NOMO-1 (cell line): ENCODE measurements at regions not wholly inside any gene's neighbourhood (a gene's known extent, or its start where the extent isn't known, plus 50 kb on each side); places are given as distances from the start of the nearest gene placed in this dataset.
"Not testable (repeated sequence)": the region's sequence is repeated elsewhere in the genome, so short reads cannot be mapped to it uniquely, and the experiment has no call there.

Experiments
- DNase-seq, 2 experiments: peaks; one replicate each; lab custom pipeline; 2025; ENCODE audit not compliant: unreplicated experiment in 2 of 2; lab: John Stamatoyannopoulos, UW

- no peak for DNase-seq
Measured at GRCh38 chr12:131213896-131214442, 260.3 kb downstream of the ADGRD1 start.

GRCh38 chr12:131214936-131215335, 261.2 kb downstream of the ADGRD1 start:
- DNase-seq: not testable (repeated sequence)

GRCh38 chr12:131216587-131216986, 262.9 kb downstream of the ADGRD1 start:
- not testable (repeated sequence) for DNase-seq

GRCh38 chr12:131217024-131217586, 263.4 kb downstream of the ADGRD1 start:
- no peak for DNase-seq

GRCh38 chr12:131218026-131218922, 264.6 kb downstream of the ADGRD1 start:
- DNase-seq: no peak

DNA sequence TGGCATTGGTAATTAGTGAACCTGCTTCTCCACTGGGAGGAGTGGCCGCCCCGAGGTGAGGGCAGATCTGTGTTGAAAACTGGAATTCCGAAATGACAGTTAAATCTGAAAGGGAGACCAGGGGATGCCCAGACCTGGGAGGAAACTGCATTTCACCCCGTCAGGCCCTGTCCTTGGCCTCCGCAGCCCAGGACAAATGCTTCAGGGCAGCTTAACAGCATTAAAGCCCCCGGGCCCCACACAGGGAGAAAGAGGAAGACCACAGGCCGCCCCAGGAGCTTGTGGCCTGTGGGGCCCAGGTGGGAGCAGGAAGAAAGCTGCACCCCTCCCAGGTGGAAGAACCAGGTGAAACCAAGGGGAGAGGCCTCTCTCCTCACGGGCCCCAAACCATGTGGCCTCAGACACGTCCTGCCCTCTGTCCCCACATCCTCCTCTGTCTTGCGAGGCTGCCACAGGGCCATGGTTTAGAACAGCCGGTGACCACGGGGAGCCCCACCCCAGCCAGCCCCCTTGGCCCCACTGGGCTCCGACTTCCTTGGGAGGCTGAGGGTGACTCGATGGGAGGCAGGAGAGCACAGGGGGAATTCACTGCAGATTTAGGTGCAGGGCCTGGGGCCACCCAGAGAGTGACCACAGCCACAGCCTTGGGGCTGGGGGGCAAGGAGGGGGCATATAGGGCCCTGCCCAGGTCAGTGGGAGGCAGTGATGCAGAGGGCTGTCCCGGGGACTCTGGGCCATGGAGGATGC, 265.4 kb downstream of the ADGRD1 start:
- DNase-seq: no peak

- no peak for DNase-seq
Measured at GRCh38 chr12:131219670-131220330, 266.1 kb downstream of the ADGRD1 start.

DNA sequence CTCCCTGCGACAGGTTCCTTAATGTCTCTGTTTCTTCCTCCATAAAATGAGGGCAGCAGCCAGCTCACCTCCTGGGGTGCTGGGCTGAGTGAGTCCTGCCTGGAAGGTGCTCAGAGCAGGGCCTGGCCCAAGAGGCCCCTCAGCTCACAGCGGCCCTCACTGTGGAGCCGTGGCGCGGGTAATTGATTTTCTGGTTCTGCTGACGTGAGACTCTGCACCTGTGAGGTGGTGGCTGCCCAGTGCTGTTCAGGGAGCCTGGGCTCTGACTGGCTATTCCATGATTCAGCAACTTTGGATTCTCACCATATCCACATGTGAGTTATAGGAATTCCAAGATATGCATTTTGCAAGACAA, 266.6 kb downstream of the ADGRD1 start:
- DNase-seq: no peak

GRCh38 chr12:131221061-131221956, 267.6 kb downstream of the ADGRD1 start:
- DNase-seq: no peak

- no peak for DNase-seq
Measured at GRCh38 chr12:131221957-131222328, 268.2 kb downstream of the ADGRD1 start.

DNA sequence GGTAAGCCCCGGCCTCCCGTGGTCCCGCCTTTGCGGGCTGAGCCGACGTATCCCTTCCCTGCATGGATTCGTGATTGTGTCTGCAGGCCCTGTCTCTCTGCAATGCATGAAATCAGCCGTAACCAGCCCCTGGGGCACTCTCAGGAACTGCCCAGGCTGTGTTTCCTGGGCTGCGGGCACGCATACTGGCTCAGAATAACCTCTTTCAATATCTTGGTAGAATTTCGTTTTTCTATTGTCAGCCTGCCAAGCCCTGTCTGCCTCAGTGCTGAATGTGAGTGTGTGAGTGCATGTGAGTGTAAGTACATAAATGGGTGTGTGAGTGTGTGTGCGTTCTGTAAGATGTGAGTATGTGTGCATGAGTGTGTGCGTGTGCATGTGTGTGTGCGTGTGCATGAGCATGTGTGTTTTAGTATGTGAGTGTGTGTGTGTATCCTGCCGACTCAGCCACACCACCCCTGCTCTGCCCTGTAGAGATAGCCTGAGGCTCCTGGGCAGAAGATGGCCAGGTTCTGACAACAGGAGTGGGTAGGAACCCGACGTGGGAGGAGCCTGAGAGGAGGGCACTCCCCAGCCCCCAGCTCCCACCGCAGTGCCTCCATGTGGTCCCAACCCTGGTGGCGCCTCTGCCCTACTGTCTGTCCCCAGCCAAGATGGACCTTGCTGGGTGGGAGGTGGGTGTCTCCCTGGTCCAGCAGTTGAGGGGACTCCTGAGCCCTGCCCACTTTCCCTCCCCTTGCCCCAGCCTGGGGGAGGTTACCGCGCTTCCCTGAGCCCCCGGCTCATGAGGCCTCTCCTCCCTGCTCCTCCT, 268.8 kb downstream of the ADGRD1 start:
- DNase-seq: no peak

- no peak for DNase-seq
Measured at GRCh38 chr12:131223171-131223761, 269.6 kb downstream of the ADGRD1 start.

GRCh38 chr12:131223791-131224225, 270.1 kb downstream of the ADGRD1 start:
- DNase-seq: no peak

DNA sequence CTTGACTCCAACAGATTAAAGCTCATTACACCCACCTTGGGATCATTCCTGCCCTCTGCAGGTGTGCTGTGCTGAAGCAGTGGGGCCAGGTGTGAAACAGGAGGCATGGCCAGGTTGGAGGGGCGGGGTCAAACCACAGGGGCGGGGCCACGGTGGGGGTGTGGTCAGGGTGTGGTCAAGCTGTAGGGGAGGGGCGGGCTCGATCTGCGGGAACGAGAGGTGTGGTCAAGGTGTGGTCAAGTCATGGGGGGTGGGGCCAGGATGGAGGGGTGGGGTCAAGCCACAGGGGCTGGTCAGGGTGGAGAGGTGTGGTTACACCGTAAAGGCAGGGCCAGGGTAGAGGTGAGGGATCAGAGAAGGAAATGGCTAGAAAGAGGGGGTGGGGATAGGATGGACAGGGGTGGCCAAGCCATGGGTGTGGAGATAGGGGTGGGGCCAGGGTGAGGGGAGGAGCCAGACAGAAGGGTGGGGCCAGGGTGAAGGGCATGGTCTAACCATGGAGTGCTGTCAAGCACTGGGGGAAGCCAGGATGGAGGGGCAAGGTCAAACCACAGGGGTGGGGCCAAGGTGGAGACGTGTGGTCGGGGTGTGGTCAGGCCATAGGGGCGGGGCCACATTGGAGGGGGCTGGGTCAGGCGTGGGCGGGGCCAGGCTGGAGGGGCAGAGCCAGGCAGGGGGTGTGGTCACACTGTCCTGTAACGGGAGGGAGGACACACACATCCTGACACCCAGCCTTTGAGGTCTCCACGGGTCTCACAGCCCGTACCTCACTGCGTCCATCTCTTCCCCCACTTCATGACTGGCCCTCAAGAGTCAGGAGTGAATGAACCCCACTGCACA, 270.7 kb downstream of the ADGRD1 start:
- DNase-seq: not testable (repeated sequence)

- DNase-seq: not testable (repeated sequence)
Measured at GRCh38 chr12:131225066-131225380, 271.3 kb downstream of the ADGRD1 start.

DNA sequence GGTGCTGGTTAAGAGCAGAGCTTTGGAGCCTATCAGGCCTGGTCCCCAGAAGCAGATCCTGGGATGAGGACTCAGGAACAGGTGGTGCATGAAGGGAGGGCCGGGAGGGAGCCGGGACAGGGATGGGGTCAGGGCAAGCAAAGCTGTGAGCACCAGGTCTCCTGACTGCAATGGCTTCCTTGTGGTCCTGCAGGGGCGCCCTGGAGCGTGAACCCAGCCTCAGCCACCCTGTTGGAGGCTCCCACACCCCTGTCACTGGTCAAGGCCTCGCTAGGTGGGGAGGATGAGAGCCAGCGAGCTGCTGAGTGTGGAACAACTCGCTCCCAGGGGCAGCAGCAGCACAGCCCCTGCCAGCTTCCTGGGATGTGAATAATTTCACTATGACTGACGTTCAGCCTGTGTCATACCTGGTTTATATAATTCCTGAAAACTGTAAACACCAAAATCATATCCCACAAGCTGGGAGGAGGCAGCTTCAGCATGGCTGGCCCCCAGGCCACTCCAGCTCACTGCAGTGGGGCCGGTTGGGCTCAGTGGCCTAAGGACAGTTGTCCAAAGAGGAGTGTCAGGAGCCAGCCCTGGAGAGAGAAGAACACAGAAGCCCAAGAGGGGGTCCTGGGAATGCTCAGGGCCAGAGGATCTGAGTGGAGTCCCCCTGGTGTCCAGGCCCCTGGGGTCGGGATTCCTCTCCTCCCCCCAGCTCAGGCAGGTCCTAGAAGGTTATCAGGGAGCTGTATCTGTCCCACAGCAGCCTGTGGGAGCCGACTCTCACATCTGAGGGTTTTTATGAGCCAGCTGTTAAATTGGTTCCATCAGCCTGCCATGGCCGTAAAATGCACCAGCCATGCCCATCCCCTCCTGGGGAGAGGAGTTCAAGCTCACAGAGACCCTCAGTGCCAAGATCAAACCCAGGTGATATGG, 272.9 kb downstream of the ADGRD1 start:
- DNase-seq: no peak

DNA sequence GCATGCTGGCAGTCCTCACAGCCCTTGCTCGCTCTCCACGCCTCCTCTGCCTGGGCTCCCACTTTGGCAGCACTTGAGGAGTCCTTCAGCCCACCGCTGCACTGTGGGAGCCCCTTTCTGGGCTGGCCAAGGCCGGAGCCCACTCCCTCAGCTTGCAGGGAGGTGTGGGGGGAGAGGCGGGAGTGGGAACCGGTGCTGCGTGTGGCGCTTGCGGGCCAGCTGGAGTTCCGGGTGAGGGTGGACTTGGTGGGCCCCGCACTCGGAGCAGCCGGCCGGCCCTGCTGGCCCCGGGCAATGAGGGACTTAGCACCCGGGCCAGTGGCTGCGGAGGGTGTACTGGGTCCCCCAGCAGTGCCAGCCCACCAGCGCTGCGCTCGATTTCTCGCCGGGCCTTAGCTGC, 273.9 kb downstream of the ADGRD1 start:
- not testable (repeated sequence) for DNase-seq
